ENCODE measurements at regions not wholly inside any gene's neighbourhood (a gene's known extent, or its start where the extent isn't known, plus 50 kb on each side); places are given as distances from the start of the nearest gene placed in this dataset.

GRCh38 chr12:13740149-13740545 lies 241.3 kb downstream of the GRIN2B start:
- DNase-seq (ENCODE audit: extremely low spot score, unreplicated experiment): no peak
- Mint-ChIP-seq H3K4me1 (ENCODE audit: unreplicated experiment) (no peaks in the 10 kb centered on the region), H3K27ac (ENCODE audit: unreplicated experiment) (no peak overlapping the region), H3K27me3 (ENCODE audit: unreplicated experiment) (peaks cover 2% of the 10 kb centered on the region), H3K4me3 (ENCODE audit: unreplicated experiment) (no peak overlapping the region), H3K9me3 (ENCODE audit: unreplicated experiment) (no peaks in the 10 kb centered on the region), H3K36me3 (ENCODE audit: unreplicated experiment) (no peaks in the 10 kb centered on the region)
- no peak for TF ChIP-seq CTCF (IDR thresholded peaks at IDR 0.05)

- peaks cover 2% of the 10 kb centered on the region for H3K27me3 Mint-ChIP-seq (ENCODE audit: unreplicated experiment)
- no peak for TF ChIP-seq CTCF (IDR thresholded peaks at IDR 0.05)
- no peak overlapping the region for H3K4me3 Mint-ChIP-seq (ENCODE audit: unreplicated experiment)
- DNase-seq (ENCODE audit: extremely low spot score, unreplicated experiment): no peak
- no peaks in the 10 kb centered on the region for H3K9me3 Mint-ChIP-seq (ENCODE audit: unreplicated experiment)
- H3K4me1 Mint-ChIP-seq (ENCODE audit: unreplicated experiment): no peaks in the 10 kb centered on the region
- H3K36me3 Mint-ChIP-seq (ENCODE audit: unreplicated experiment): no peaks in the 10 kb centered on the region
- H3K27ac Mint-ChIP-seq (ENCODE audit: unreplicated experiment): no peak overlapping the region
These were observed 245.7 kb downstream of the GRIN2B start for GRCh38 chr12:13735734-13736133.

- H3K4me1 Mint-ChIP-seq (ENCODE audit: unreplicated experiment): no peaks in the 10 kb centered on the region
- peaks cover 2% of the 10 kb centered on the region for H3K27me3 Mint-ChIP-seq (ENCODE audit: unreplicated experiment)
- H3K4me3 Mint-ChIP-seq (ENCODE audit: unreplicated experiment): no peak overlapping the region
- H3K27ac Mint-ChIP-seq (ENCODE audit: unreplicated experiment): no peak overlapping the region
- DNase-seq (ENCODE audit: extremely low spot score, unreplicated experiment): no peak
- no peak for TF ChIP-seq CTCF (IDR thresholded peaks at IDR 0.05)
- H3K9me3 Mint-ChIP-seq (ENCODE audit: unreplicated experiment): no peaks in the 10 kb centered on the region
- no peaks in the 10 kb centered on the region for H3K36me3 Mint-ChIP-seq (ENCODE audit: unreplicated experiment)
These were observed 246.7 kb downstream of the GRIN2B start for GRCh38 chr12:13734584-13735152.

GRCh38 chr12:13727707-13728195 lies 253.7 kb downstream of the GRIN2B start:
- no peak for DNase-seq (ENCODE audit: extremely low spot score, unreplicated experiment)

GRCh38 chr12:13725049-13725448 lies 256.4 kb downstream of the GRIN2B start:
- no peak overlapping the region for H3K4me3 Mint-ChIP-seq (ENCODE audit: unreplicated experiment)
- H3K36me3 Mint-ChIP-seq (ENCODE audit: unreplicated experiment): no peaks in the 10 kb centered on the region
- no peak for TF ChIP-seq CTCF (IDR thresholded peaks at IDR 0.05)
- H3K27ac Mint-ChIP-seq (ENCODE audit: unreplicated experiment): no peak overlapping the region
- no peaks in the 10 kb centered on the region for H3K9me3 Mint-ChIP-seq (ENCODE audit: unreplicated experiment)
- DNase-seq (ENCODE audit: extremely low spot score, unreplicated experiment): no peak
- H3K27me3 Mint-ChIP-seq (ENCODE audit: unreplicated experiment): no peaks in the 10 kb centered on the region
- no peaks in the 10 kb centered on the region for H3K4me1 Mint-ChIP-seq (ENCODE audit: unreplicated experiment)

More at GRCh38 chr12:13727707-13728195, 253.7 kb downstream of the GRIN2B start:
- Mint-ChIP-seq H3K36me3 (ENCODE audit: unreplicated experiment) (no peaks in the 10 kb centered on the region), H3K27me3 (ENCODE audit: unreplicated experiment) (no peaks in the 10 kb centered on the region), H3K9me3 (ENCODE audit: unreplicated experiment) (no peaks in the 10 kb centered on the region), H3K4me1 (ENCODE audit: unreplicated experiment) (no peaks in the 10 kb centered on the region), H3K4me3 (ENCODE audit: unreplicated experiment) (no peak overlapping the region), H3K27ac (ENCODE audit: unreplicated experiment) (no peak overlapping the region)
- no peak for TF ChIP-seq CTCF (IDR thresholded peaks at IDR 0.05)

Measured in osteocyte (in vitro differentiated cells).